HCT116 (cell line): ENCODE measurements at regions not wholly inside any gene's neighbourhood (a gene's known extent, or its start where the extent isn't known, plus 50 kb on each side); places are given as distances from the start of the nearest gene placed in this dataset.

Experiments used
- ATAC-seq: fragments of 200-7000 bp; cut with Tn5 transposase; 2 replicates; pipeline ENCODE4 v1.9.1; 2020; ENCODE audit warnings: mild to moderate bottlenecking, moderate library complexity
- BruUV-seq: library from RNA; stranded (reverse); fragments of 400-500 nt; replicated peaks from 2 replicates; lab custom pipeline; 2021; lab: Mats Ljungman, UMichigan
- CTCF ChIA-PET: fragments of 300-600 bp; sonication (Branson Sonifier 250); formaldehyde crosslinking; loops from one replicate; lab custom pipeline; 2021; ENCODE audit warnings: antibody characterized with exemption; lab: Charles Lee
- POLR2A ChIA-PET: fragments of 300-600, 350-600 bp; sonication (Branson Sonifier 250); formaldehyde crosslinking; loops from one replicate; lab custom pipeline; 2021; ENCODE audit warnings: antibody characterized with exemption; lab: Charles Lee
- RAD21 ChIA-PET, 2 experiments: fragments of 300-600 bp; sonication (Branson Sonifier 250); formaldehyde crosslinking; loops; one replicate each; lab custom pipeline; 2023; ENCODE audit warnings: low total read pairs in 2 of 2; ENCODE audit not compliant: uncharacterized antibody in 2 of 2, unreplicated experiment in 2 of 2, low non-redundant PET in 1 of 2; lab: Charles Lee
- DNase-seq: peaks from one replicate; pipeline ENCODE4 v3.0.0-alpha.2; 2010; ENCODE audit warnings: low read depth, low spot score
- H2AFZ ChIP-seq: fragments of 200-600 bp; shearing (Covaris generic), sonication (generic); 2 replicates; pipeline ENCODE4 v1.6.1; 2017; ENCODE audit warnings: low read depth, mixed run types, mixed read lengths, antibody characterized with exemption, low read length; ENCODE audit not compliant: poor library complexity, severe bottlenecking
- H3K27ac ChIP-seq: 2 replicates; pipeline ENCODE4 v1.5.1; 2012; ENCODE audit warnings: low read depth, low read length
- H3K27me3 ChIP-seq: fragments of 200-600 bp; sonication (generic); 2 replicates; pipeline ENCODE4 v1.6.1; 2016; ENCODE audit warnings: mixed run types, low read length, mixed read lengths; ENCODE audit not compliant: insufficient read depth
- H3K36me3 ChIP-seq, 2 experiments: fragments of 200-500 bp in 1 of 2; fragments of 200-600 bp in 1 of 2; sonication (Bioruptor generic) in 1 of 2; sonication (generic) in 1 of 2; 2 replicates each; pipeline versions ENCODE4 v1.5.1 to v1.6.1; 2014 to 2016; ENCODE audit warnings: low read length in 2 of 2, inconsistent platforms in 1 of 2, mixed read lengths in 1 of 2, mixed run types in 1 of 2; ENCODE audit not compliant: insufficient read depth in 2 of 2, control insufficient read depth in 1 of 2
- H3K4me1 ChIP-seq, 2 experiments: fragments of 200-600 bp in 1 of 2; sonication (generic) in 1 of 2; 2 replicates each; pipeline versions ENCODE4 v1.5.1 to v1.6.1; 2012 to 2017; ENCODE audit warnings: low read length in 2 of 2, inconsistent platforms in 1 of 2, mild to moderate bottlenecking in 1 of 2, mixed read lengths in 1 of 2, mixed run types in 1 of 2, moderate library complexity in 1 of 2; ENCODE audit not compliant: insufficient read depth in 2 of 2, control insufficient read depth in 1 of 2
- H3K4me2 ChIP-seq: fragments of 200-600 bp; sonication (generic); 2 replicates; pipeline ENCODE4 v1.6.1; 2017; ENCODE audit warnings: mixed run types, low read length, mixed read lengths
- H3K4me3 ChIP-seq, 2 experiments: fragments of 200-600 bp in 1 of 2; sonication (generic) in 1 of 2; replicated peaks in 1 of 2; 2 replicates each; pipeline ENCODE4 v1.5.1; 2011 to 2016; ENCODE audit warnings: low read length in 2 of 2, control low read depth in 1 of 2, low read depth in 1 of 2, mild to moderate bottlenecking in 1 of 2, mixed read lengths in 1 of 2, mixed run types in 1 of 2
- H3K79me2 ChIP-seq: fragments of 200-600 bp; sonication (generic); 2 replicates; pipeline ENCODE4 v1.6.1; 2017; ENCODE audit warnings: mild to moderate bottlenecking, mixed run types, low read length, moderate library complexity, mixed read lengths; ENCODE audit not compliant: insufficient read depth
- H3K9ac ChIP-seq: fragments of 200-600 bp; sonication (generic); 2 replicates; pipeline ENCODE4 v1.6.1; 2016; ENCODE audit warnings: low read length, mixed read lengths
- H3K9me2 ChIP-seq: fragments of 200-600 bp; sonication (generic), shearing (Covaris generic); 2 replicates; pipeline ENCODE4 v1.6.1; 2017; ENCODE audit warnings: mixed run types, mild to moderate bottlenecking, moderate library complexity; ENCODE audit not compliant: insufficient read depth
- H3K9me3 ChIP-seq, 2 experiments: fragments of 200-500 bp in 1 of 2; fragments of 200-600 bp in 1 of 2; sonication (Bioruptor generic) in 1 of 2; sonication (generic) in 1 of 2; 2 replicates each; pipeline ENCODE4 v1.6.1; 2014 to 2017; ENCODE audit warnings: low read length in 2 of 2, mixed read lengths in 2 of 2, inconsistent platforms in 1 of 2, low read depth in 1 of 2, mild to moderate bottlenecking in 1 of 2, mixed run types in 1 of 2, moderate library complexity in 1 of 2; ENCODE audit not compliant: control insufficient read depth in 1 of 2, insufficient read depth in 1 of 2
- H4K20me1 ChIP-seq: fragments of 200-600 bp; sonication (generic), shearing (Covaris generic); 2 replicates; pipeline ENCODE4 v1.6.1; 2017; ENCODE audit warnings: mixed run types, mild to moderate bottlenecking, moderate library complexity; ENCODE audit not compliant: insufficient read depth
- CBX3 ChIP-seq: IDR thresholded peaks from 2 replicates; pipeline ENCODE4 v1.6.1; 2012; ENCODE audit warnings: low read depth
- CEBPB ChIP-seq: IDR thresholded peaks from 2 replicates; pipeline ENCODE4 v1.6.1; 2012; ENCODE audit warnings: low read depth
- EGR1 ChIP-seq: IDR thresholded peaks from 2 replicates; pipeline ENCODE4 v1.6.1; 2012; ENCODE audit warnings: low read depth
- FOSL1 ChIP-seq: IDR thresholded peaks from 2 replicates; pipeline ENCODE4 v1.6.1; 2012; ENCODE audit warnings: low read depth
- JUND ChIP-seq: IDR thresholded peaks from 2 replicates; pipeline ENCODE4 v1.6.1; 2012
- POLR2AphosphoS5 ChIP-seq: IDR thresholded peaks from 2 replicates; pipeline ENCODE4 v1.6.1; 2011; ENCODE audit warnings: mild to moderate bottlenecking, low read depth, low read length, moderate library complexity
- RAD21 ChIP-seq: IDR thresholded peaks from 2 replicates; pipeline ENCODE4 v1.6.1; 2012; ENCODE audit warnings: low read depth, mild to moderate bottlenecking
- SP1 ChIP-seq: IDR thresholded peaks from 2 replicates; pipeline ENCODE4 v1.6.1; 2012; ENCODE audit warnings: low read depth
- SRF ChIP-seq: IDR thresholded peaks from 2 replicates; pipeline ENCODE4 v1.6.1; 2012; ENCODE audit warnings: low read depth
- TCF7L2 ChIP-seq: IDR thresholded peaks from 2 replicates; pipeline ENCODE4 v1.7.0; 2011; ENCODE audit warnings: borderline replicate concordance, inconsistent platforms; ENCODE audit not compliant: insufficient read depth, insufficient read length; ENCODE audit errors: extremely low read depth
- ZNF274 ChIP-seq: fragments of 200-500 bp; sonication (Bioruptor generic); IDR thresholded peaks from 2 replicates; pipeline ENCODE4 v1.6.1; 2014; ENCODE audit warnings: mild to moderate bottlenecking, low read depth, low read length, inconsistent platforms
- intact Hi-C: fragments of 100-400 bp; cut with micrococcal nuclease; formaldehyde crosslinking; loops from 2 replicates; pipeline ENCODE4 v1.10.0; 2022
- TF ChIP-seq, protein P1 (sequence below): IDR thresholded peaks from 2 replicates; pipeline ENCODE4 v1.6.1; 2012
- TF ChIP-seq, protein P2 (sequence below): IDR thresholded peaks from 2 replicates; pipeline ENCODE4 v1.6.1; 2011; ENCODE audit warnings: mild to moderate bottlenecking, low read length, moderate library complexity; ENCODE audit not compliant: insufficient replicate concordance; ENCODE audit errors: extremely low read depth
- TF ChIP-seq, protein P3 (sequence below): IDR thresholded peaks from 2 replicates; pipeline ENCODE4 v1.6.1; 2012
- TF ChIP-seq, protein P4 (sequence below), 3 experiments: fragments of 200-600 bp in 1 of 3; sonication (generic) in 1 of 3; IDR thresholded peaks in 2 of 3; conservative IDR thresholded peaks in 1 of 3; 2 replicates each; pipeline ENCODE4 v1.5.1; 2012 to 2017; ENCODE audit warnings: low read depth in 2 of 3, low read length in 2 of 3, antibody characterized with exemption in 1 of 3, borderline replicate concordance in 1 of 3, control low read depth in 1 of 3, mild to moderate bottlenecking in 1 of 3, mixed read lengths in 1 of 3, mixed run types in 1 of 3, moderate library complexity in 1 of 3; ENCODE audit not compliant: insufficient read depth in 1 of 3
- TF ChIP-seq, protein P5 (sequence below): IDR thresholded peaks from 2 replicates; pipeline ENCODE4 v1.6.1; 2012; ENCODE audit warnings: low read depth

DNA sequence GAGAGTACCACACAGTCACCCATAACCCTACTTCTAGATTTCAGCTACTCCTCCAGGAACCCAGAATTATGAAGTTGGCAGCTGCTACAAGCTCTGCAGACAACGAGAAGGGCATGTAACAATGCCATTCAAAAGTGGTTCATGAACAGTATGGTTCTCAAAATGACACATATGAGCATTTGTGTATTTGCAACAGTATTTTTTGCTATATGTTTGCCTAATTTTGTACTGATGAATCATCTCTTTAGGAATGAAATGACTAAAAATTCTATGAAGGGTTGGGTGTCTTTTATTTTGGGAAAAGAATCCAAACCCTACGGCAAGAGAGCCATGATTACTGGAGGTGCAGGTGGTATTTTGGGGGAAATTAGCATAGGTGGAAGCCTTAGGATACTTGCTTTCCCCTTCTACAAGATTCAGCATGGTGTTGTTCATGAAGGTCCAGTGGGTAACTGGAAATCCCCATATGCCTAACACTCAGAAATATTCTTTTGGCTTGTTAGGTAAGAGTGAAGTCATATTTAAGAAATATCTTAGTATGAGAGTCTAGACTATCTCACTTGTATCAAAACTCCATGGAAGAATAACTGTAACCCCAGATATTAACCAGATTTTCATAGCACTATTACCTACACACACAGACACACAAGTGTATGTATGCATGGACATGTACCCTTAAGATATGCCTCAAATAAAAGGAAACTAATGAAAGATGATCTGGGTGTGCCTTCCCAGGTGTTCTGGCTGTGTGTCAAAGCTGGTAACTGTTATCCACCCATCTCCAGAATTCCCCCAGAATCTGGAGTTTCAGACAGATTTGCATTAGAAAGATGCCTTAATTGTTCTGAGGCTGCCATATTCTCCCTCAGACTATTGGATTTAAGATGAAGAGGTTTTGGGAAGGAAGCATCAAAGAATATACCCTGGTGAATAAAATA lies 688.2 kb upstream of the SOX9 start:
- intact Hi-C loops = no loop called here
- Histone ChIP-seq H3K4me2 (no peak overlapping the region), H3K9ac (no peak overlapping the region), H3K4me1 (peaks cover 0 to 6% of the 10 kb centered on the region in 2 experiments; a peak in 1 of 4 replicates), H3K79me2 (no peaks in the 10 kb centered on the region), H3K9me2 (no peaks in the 10 kb centered on the region), H3K9me3 (no peaks in the 10 kb centered on the region; a peak in 1 of 4 replicates), H3K27me3 (no peaks in the 10 kb centered on the region), H3K36me3 (0 out of 4 replicates have a peak, but pooled peaks cover 0 to 8% of the 10 kb centered on the region in 2 experiments), H3K4me3 (no peak overlapping the region), H4K20me1 (no peaks in the 10 kb centered on the region), H3K27ac (no peak overlapping the region), H2AFZ (peak overlapping the region; percentile 37)
- TF ChIP-seq, protein P1, sequence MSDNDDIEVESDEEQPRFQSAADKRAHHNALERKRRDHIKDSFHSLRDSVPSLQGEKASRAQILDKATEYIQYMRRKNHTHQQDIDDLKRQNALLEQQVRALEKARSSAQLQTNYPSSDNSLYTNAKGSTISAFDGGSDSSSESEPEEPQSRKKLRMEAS = no peak
- TF ChIP-seq CEBPB = no peak
- no peak for TF ChIP-seq SP1
- TF ChIP-seq, protein P2, sequence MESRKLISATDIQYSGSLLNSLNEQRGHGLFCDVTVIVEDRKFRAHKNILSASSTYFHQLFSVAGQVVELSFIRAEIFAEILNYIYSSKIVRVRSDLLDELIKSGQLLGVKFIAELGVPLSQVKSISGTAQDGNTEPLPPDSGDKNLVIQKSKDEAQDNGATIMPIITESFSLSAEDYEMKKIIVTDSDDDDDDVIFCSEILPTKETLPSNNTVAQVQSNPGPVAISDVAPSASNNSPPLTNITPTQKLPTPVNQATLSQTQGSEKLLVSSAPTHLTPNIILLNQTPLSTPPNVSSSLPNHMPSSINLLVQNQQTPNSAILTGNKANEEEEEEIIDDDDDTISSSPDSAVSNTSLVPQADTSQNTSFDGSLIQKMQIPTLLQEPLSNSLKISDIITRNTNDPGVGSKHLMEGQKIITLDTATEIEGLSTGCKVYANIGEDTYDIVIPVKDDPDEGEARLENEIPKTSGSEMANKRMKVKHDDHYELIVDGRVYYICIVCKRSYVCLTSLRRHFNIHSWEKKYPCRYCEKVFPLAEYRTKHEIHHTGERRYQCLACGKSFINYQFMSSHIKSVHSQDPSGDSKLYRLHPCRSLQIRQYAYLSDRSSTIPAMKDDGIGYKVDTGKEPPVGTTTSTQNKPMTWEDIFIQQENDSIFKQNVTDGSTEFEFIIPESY = no peak
- TF ChIP-seq SRF = no peak
- TF ChIP-seq FOSL1 = no peak
- TF ChIP-seq, protein P3, sequence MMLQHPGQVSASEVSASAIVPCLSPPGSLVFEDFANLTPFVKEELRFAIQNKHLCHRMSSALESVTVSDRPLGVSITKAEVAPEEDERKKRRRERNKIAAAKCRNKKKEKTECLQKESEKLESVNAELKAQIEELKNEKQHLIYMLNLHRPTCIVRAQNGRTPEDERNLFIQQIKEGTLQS = no peak
- TF ChIP-seq ZNF274 = no peak
- TF ChIP-seq TCF7L2 = no peak
- no peak for TF ChIP-seq JUND
- no peak for TF ChIP-seq EGR1
- TF ChIP-seq CBX3 = no peak
- TF ChIP-seq, protein P4, sequence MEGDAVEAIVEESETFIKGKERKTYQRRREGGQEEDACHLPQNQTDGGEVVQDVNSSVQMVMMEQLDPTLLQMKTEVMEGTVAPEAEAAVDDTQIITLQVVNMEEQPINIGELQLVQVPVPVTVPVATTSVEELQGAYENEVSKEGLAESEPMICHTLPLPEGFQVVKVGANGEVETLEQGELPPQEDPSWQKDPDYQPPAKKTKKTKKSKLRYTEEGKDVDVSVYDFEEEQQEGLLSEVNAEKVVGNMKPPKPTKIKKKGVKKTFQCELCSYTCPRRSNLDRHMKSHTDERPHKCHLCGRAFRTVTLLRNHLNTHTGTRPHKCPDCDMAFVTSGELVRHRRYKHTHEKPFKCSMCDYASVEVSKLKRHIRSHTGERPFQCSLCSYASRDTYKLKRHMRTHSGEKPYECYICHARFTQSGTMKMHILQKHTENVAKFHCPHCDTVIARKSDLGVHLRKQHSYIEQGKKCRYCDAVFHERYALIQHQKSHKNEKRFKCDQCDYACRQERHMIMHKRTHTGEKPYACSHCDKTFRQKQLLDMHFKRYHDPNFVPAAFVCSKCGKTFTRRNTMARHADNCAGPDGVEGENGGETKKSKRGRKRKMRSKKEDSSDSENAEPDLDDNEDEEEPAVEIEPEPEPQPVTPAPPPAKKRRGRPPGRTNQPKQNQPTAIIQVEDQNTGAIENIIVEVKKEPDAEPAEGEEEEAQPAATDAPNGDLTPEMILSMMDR (IDR thresholded peaks at IDR 0.05 in 2 of 3, conservative IDR thresholded peaks at IDR 0.05 in 1 of 3; ENCODE audit: borderline replicate concordance in 1 of 3, insufficient read depth in 1 of 3, low read depth in 2 of 3, low read length in 2 of 3) = no peak
- no peak for TF ChIP-seq POLR2AphosphoS5
- TF ChIP-seq, protein P5, sequence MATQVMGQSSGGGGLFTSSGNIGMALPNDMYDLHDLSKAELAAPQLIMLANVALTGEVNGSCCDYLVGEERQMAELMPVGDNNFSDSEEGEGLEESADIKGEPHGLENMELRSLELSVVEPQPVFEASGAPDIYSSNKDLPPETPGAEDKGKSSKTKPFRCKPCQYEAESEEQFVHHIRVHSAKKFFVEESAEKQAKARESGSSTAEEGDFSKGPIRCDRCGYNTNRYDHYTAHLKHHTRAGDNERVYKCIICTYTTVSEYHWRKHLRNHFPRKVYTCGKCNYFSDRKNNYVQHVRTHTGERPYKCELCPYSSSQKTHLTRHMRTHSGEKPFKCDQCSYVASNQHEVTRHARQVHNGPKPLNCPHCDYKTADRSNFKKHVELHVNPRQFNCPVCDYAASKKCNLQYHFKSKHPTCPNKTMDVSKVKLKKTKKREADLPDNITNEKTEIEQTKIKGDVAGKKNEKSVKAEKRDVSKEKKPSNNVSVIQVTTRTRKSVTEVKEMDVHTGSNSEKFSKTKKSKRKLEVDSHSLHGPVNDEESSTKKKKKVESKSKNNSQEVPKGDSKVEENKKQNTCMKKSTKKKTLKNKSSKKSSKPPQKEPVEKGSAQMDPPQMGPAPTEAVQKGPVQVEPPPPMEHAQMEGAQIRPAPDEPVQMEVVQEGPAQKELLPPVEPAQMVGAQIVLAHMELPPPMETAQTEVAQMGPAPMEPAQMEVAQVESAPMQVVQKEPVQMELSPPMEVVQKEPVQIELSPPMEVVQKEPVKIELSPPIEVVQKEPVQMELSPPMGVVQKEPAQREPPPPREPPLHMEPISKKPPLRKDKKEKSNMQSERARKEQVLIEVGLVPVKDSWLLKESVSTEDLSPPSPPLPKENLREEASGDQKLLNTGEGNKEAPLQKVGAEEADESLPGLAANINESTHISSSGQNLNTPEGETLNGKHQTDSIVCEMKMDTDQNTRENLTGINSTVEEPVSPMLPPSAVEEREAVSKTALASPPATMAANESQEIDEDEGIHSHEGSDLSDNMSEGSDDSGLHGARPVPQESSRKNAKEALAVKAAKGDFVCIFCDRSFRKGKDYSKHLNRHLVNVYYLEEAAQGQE = no peak
- TF ChIP-seq RAD21 = no peak
- DNase-seq (no peak), ATAC-seq (no peak)
- CTCF ChIA-PET = no interaction called here
- no TSS peak for BruUV-seq
- RAD21 ChIA-PET = no interaction called here
- POLR2A ChIA-PET = no interaction called here
